Gastrocnemius medialis (tissue), 4 donors: ENCODE measurements at regions not wholly inside any gene's neighbourhood (a gene's known extent, or its start where the extent isn't known, plus 50 kb on each side); places are given as distances from the start of the nearest gene placed in this dataset.

Experiments used
- CTCF ChIP-seq, 5 experiments: fragments of 450-650 bp in 3 of 5; fragments of 200-600 bp in 2 of 5; sonication (generic) in 2 of 5; IDR thresholded peaks in 4 of 5; conservative IDR thresholded peaks in 1 of 5; 1 replicate in 4 of 5; 2 replicates in 1 of 5; pipeline ENCODE4 v1.5.1; 2016 to 2019; ENCODE audit warnings: antibody characterized with exemption in 5 of 5, mild to moderate bottlenecking in 3 of 5, moderate library complexity in 3 of 5
- POLR2A ChIP-seq, 2 donors: fragments of 450-650 bp; IDR thresholded peaks; one replicate each; pipeline ENCODE4 v1.6.1; 2017; ENCODE audit warnings: antibody characterized with exemption in 2 of 2, mild to moderate bottlenecking in 2 of 2, moderate library complexity in 2 of 2

GRCh38 chr6:92737983-92738382 is 681.4 kb downstream of the EPHA7 start:
- no peak for TF ChIP-seq POLR2A (IDR thresholded peaks at IDR 0.05)
- no peak for TF ChIP-seq CTCF (IDR thresholded peaks at IDR 0.05 in 4 of 5, conservative IDR thresholded peaks at IDR 0.05 in 1 of 5)
